PFSK-1 (cell line): ENCODE measurements at regions not wholly inside any gene's neighbourhood (a gene's known extent, or its start where the extent isn't known, plus 50 kb on each side); places are given as distances from the start of the nearest gene placed in this dataset.

Source experiments
- POLR2AphosphoS5 ChIP-seq: IDR thresholded peaks from 2 replicates; pipeline ENCODE4 v1.6.1; 2012; ENCODE audit warnings: low read depth, mild to moderate bottlenecking, control low read depth, low read length, moderate library complexity
- TAF1 ChIP-seq: IDR thresholded peaks from 2 replicates; pipeline ENCODE4 v1.6.1; 2012; ENCODE audit warnings: low read length, control low read depth, borderline replicate concordance; ENCODE audit not compliant: insufficient read depth
- TF ChIP-seq, protein P1 (sequence below), 2 experiments: IDR thresholded peaks; 2 replicates each; pipeline versions ENCODE4 v1.6.1 to v1.8.0; 2011 to 2012; ENCODE audit warnings: low read depth in 2 of 2, low read length in 2 of 2, control low read depth in 1 of 2, inconsistent platforms in 1 of 2, mild to moderate bottlenecking in 1 of 2, moderate library complexity in 1 of 2; ENCODE audit not compliant: insufficient read depth in 1 of 2

DNA sequence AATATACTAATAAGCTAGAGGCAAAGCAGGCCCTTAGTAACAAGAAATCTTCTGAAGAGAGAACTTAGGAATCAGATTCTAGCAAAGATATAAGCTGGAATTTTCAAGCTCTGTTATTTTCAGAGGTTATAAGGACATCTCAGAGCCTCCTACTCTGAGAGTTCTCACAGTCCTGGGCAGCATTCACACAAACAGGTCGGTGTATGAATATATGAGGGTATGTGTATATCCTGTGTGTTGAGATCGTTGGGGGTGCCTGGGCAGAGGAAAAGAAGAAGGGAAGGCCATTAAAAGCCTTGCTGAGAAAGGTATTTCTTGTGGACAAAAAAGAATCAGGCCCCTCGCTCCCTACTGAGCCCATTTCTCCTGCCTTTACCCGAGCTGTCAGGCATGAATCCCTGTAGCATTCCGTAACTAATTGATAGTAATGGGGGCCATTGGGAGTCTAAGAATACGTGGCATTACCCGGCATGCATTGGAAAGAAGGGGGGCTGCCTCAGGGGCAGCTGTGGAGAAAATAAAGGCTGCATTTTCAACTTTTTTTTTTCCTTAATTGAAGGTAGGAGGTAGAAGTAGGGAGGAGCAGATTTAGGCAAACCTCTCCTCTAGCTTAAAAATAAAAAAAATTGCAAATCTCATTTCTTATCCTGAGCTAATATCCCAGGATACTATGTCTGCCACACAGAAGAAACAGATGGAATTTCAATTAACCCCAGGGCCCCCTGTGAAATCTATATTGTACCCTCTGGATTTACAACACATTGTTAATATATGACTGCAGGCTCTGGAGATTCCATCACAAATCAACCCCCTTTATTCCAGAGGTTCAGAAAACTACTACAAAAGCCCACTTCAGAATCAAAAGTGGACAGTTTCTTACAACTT lies 103.8 kb downstream of the GTPBP8 start:
- TF ChIP-seq, protein P1, sequence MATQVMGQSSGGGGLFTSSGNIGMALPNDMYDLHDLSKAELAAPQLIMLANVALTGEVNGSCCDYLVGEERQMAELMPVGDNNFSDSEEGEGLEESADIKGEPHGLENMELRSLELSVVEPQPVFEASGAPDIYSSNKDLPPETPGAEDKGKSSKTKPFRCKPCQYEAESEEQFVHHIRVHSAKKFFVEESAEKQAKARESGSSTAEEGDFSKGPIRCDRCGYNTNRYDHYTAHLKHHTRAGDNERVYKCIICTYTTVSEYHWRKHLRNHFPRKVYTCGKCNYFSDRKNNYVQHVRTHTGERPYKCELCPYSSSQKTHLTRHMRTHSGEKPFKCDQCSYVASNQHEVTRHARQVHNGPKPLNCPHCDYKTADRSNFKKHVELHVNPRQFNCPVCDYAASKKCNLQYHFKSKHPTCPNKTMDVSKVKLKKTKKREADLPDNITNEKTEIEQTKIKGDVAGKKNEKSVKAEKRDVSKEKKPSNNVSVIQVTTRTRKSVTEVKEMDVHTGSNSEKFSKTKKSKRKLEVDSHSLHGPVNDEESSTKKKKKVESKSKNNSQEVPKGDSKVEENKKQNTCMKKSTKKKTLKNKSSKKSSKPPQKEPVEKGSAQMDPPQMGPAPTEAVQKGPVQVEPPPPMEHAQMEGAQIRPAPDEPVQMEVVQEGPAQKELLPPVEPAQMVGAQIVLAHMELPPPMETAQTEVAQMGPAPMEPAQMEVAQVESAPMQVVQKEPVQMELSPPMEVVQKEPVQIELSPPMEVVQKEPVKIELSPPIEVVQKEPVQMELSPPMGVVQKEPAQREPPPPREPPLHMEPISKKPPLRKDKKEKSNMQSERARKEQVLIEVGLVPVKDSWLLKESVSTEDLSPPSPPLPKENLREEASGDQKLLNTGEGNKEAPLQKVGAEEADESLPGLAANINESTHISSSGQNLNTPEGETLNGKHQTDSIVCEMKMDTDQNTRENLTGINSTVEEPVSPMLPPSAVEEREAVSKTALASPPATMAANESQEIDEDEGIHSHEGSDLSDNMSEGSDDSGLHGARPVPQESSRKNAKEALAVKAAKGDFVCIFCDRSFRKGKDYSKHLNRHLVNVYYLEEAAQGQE (IDR thresholded peaks at IDR 0.05; ENCODE audit: insufficient read depth in 1 of 2, low read depth in 2 of 2, low read length in 2 of 2): no peak
- TF ChIP-seq TAF1: no peak
- TF ChIP-seq POLR2AphosphoS5: no peak
